Nephron progenitor cell (in vitro differentiated cells): ENCODE measurements at regions not wholly inside any gene's neighbourhood (a gene's known extent, or its start where the extent isn't known, plus 50 kb on each side); places are given as distances from the start of the nearest gene placed in this dataset.

Source experiments
- DNase-seq: peaks from one replicate; pipeline ENCODE4 v3.0.0; 2021
- H3K27ac Mint-ChIP-seq: 2 replicates; pipeline ENCODE4 v1.8.0; 2021; ENCODE audit warnings: mild to moderate bottlenecking, moderate library complexity, mixed read lengths
- H3K27me3 Mint-ChIP-seq: 2 replicates; pipeline ENCODE4 v1.8.0; 2021; ENCODE audit warnings: mild to moderate bottlenecking, low read depth, mixed read lengths; ENCODE audit not compliant: poor library complexity
- H3K36me3 Mint-ChIP-seq: 2 replicates; pipeline ENCODE4 v1.8.0; 2021; ENCODE audit warnings: low read depth, mixed read lengths
- H3K4me1 Mint-ChIP-seq: 2 replicates; pipeline ENCODE4 v1.8.0; 2021; ENCODE audit warnings: mixed read lengths
- H3K4me3 Mint-ChIP-seq: 2 replicates; pipeline ENCODE4 v1.8.0; 2021; ENCODE audit warnings: mild to moderate bottlenecking, moderate library complexity, mixed read lengths
- H3K9me3 Mint-ChIP-seq: 2 replicates; pipeline ENCODE4 v1.8.0; 2021; ENCODE audit warnings: mild to moderate bottlenecking, moderate library complexity, mixed read lengths
- CTCF ChIP-seq: fragments of 200-600 bp; sonication (generic); IDR thresholded peaks from 2 replicates; pipeline ENCODE4 v1.5.0; 2021; ENCODE audit warnings: antibody characterized with exemption

- H3K4me3 Mint-ChIP-seq: no peak overlapping the region
Observed at GRCh38 chr13:80577285-80577684, 236.4 kb upstream of the SPRY2 start.

GRCh38 chr13:80574113-80574850 lies 233.4 kb upstream of the SPRY2 start:
- DNase-seq: no peak
- H3K4me3 Mint-ChIP-seq: no peak overlapping the region
- no peaks in the 10 kb centered on the region for H3K36me3 Mint-ChIP-seq
- peaks cover 3% of the 10 kb centered on the region for H3K27me3 Mint-ChIP-seq
- no peak overlapping the region for H3K27ac Mint-ChIP-seq
- TF ChIP-seq CTCF: no peak
- no peaks in the 10 kb centered on the region for H3K4me1 Mint-ChIP-seq
- peaks cover 10% of the 10 kb centered on the region for H3K9me3 Mint-ChIP-seq

More at GRCh38 chr13:80577285-80577684, 236.4 kb upstream of the SPRY2 start:
- Mint-ChIP-seq H3K36me3 (peaks cover 5% of the 10 kb centered on the region), H3K27ac (no peak overlapping the region), H3K4me1 (no peaks in the 10 kb centered on the region), H3K27me3 (no peaks in the 10 kb centered on the region), H3K9me3 (peaks cover 37% of the 10 kb centered on the region)
- DNase-seq: no peak
- TF ChIP-seq CTCF: no peak

- no peaks in the 10 kb centered on the region for H3K9me3 Mint-ChIP-seq
- H3K4me1 Mint-ChIP-seq: no peaks in the 10 kb centered on the region
- H3K27me3 Mint-ChIP-seq: peaks cover 3% of the 10 kb centered on the region
- no peak overlapping the region for H3K27ac Mint-ChIP-seq
- TF ChIP-seq CTCF: no peak
- H3K36me3 Mint-ChIP-seq: no peaks in the 10 kb centered on the region
- H3K4me3 Mint-ChIP-seq: no peak overlapping the region
- no peak for DNase-seq
Observed at GRCh38 chr13:80572923-80573316, 232.0 kb upstream of the SPRY2 start.

GRCh38 chr13:80572308-80572922 lies 231.5 kb upstream of the SPRY2 start:
- no peaks in the 10 kb centered on the region for H3K36me3 Mint-ChIP-seq
- TF ChIP-seq CTCF: no peak
- H3K4me1 Mint-ChIP-seq: no peaks in the 10 kb centered on the region
- no peak for DNase-seq
- H3K27me3 Mint-ChIP-seq: peaks cover 3% of the 10 kb centered on the region
- no peak overlapping the region for H3K27ac Mint-ChIP-seq
- H3K9me3 Mint-ChIP-seq: no peaks in the 10 kb centered on the region
- H3K4me3 Mint-ChIP-seq: no peak overlapping the region

GRCh38 chr13:80571346-80572307 lies 230.7 kb upstream of the SPRY2 start:
- peaks cover 3% of the 10 kb centered on the region for H3K27me3 Mint-ChIP-seq
- H3K4me3 Mint-ChIP-seq: no peak overlapping the region
- no peaks in the 10 kb centered on the region for H3K36me3 Mint-ChIP-seq
- no peak overlapping the region for H3K27ac Mint-ChIP-seq
- no peaks in the 10 kb centered on the region for H3K9me3 Mint-ChIP-seq
- no peaks in the 10 kb centered on the region for H3K4me1 Mint-ChIP-seq
- no peak for DNase-seq
- TF ChIP-seq CTCF: no peak
